Keratinocyte (primary cell): ENCODE measurements at regions not wholly inside any gene's neighbourhood (a gene's known extent, or its start where the extent isn't known, plus 50 kb on each side); places are given as distances from the start of the nearest gene placed in this dataset.

Source experiments
- DNase-seq: peaks from one replicate; pipeline ENCODE4 v3.0.0-alpha.2; 2011; ENCODE audit warnings: low read depth, missing footprints, low spot score
- FAIRE-seq: peaks from 2 replicates; lab custom pipeline; 2011; peaks lifted over from hg19 to GRCh38; lab: Jason Lieb, UNC
- H2AFZ ChIP-seq: 2 replicates; pipeline ENCODE4 v1.6.0; 2012; ENCODE audit warnings: low read length, control low read depth, inconsistent platforms; ENCODE audit not compliant: control insufficient read depth
- H3K27ac ChIP-seq: 2 replicates; pipeline ENCODE4 v1.5.1; 2011; ENCODE audit warnings: low read length; ENCODE audit not compliant: control insufficient read depth, insufficient read depth
- H3K27me3 ChIP-seq: 3 replicates; pipeline ENCODE4 v1.6.0; 2011; ENCODE audit warnings: low read length; ENCODE audit not compliant: control insufficient read depth, insufficient read depth; ENCODE audit errors: extremely low read depth
- H3K36me3 ChIP-seq, 2 experiments: 2 replicates in 1 of 2; 3 replicates in 1 of 2; pipeline ENCODE4 v1.5.1; 2011; ENCODE audit warnings: low read length in 2 of 2, mild to moderate bottlenecking in 1 of 2; ENCODE audit not compliant: control insufficient read depth in 2 of 2, insufficient read depth in 2 of 2; ENCODE audit errors: extremely low read depth in 1 of 2
- H3K4me1 ChIP-seq: 3 replicates; pipeline ENCODE4 v1.5.1; 2011; ENCODE audit warnings: low read length; ENCODE audit not compliant: control insufficient read depth, insufficient read depth; ENCODE audit errors: extremely low read depth
- H3K4me2 ChIP-seq: 3 replicates; pipeline ENCODE4 v1.6.0; 2011; ENCODE audit warnings: low read depth, low read length; ENCODE audit not compliant: control insufficient read depth, insufficient read depth; ENCODE audit errors: extremely low read depth
- H3K4me3 ChIP-seq, 3 experiments: fragments of 200-600 bp in 1 of 3; sonication (generic) in 1 of 3; 2 replicates in 2 of 3; 3 replicates in 1 of 3; pipeline ENCODE4 v1.5.1; 2011 to 2016; ENCODE audit warnings: low read length in 3 of 3, mild to moderate bottlenecking in 3 of 3, control low read depth in 2 of 3, inconsistent platforms in 1 of 3, low read depth in 1 of 3, mixed read lengths in 1 of 3, mixed run types in 1 of 3, moderate library complexity in 1 of 3; ENCODE audit not compliant: control insufficient read depth in 2 of 3, insufficient read depth in 2 of 3; ENCODE audit errors: extremely low read depth in 1 of 3
- H3K79me2 ChIP-seq: 2 replicates; pipeline ENCODE4 v1.6.0; 2012; ENCODE audit warnings: low read length; ENCODE audit not compliant: control insufficient read depth, insufficient read depth
- H3K9ac ChIP-seq: 3 replicates; pipeline ENCODE4 v1.6.0; 2011; ENCODE audit warnings: low read length; ENCODE audit not compliant: control insufficient read depth, insufficient read depth; ENCODE audit errors: extremely low read depth
- H3K9me1 ChIP-seq: 3 replicates; pipeline ENCODE4 v1.6.0; 2011; ENCODE audit warnings: low read length; ENCODE audit not compliant: control insufficient read depth, insufficient read depth; ENCODE audit errors: extremely low read depth
- H3K9me3 ChIP-seq: 2 replicates; pipeline ENCODE4 v1.5.1; 2012; ENCODE audit warnings: low read depth, low read length; ENCODE audit not compliant: control insufficient read depth
- H4K20me1 ChIP-seq: 3 replicates; pipeline ENCODE4 v1.6.0; 2011; ENCODE audit warnings: low read length; ENCODE audit not compliant: control insufficient read depth, insufficient read depth; ENCODE audit errors: extremely low read depth
- CTCF ChIP-seq, 3 experiments: IDR thresholded peaks in 1 of 3; conservative IDR thresholded peaks in 1 of 3; optimal IDR thresholded peaks in 1 of 3; 2 replicates in 2 of 3; 3 replicates in 1 of 3; pipeline versions ENCODE3 to v1.5.1; 2011; ENCODE audit warnings: low read length in 3 of 3, mild to moderate bottlenecking in 3 of 3, moderate library complexity in 2 of 3, control low read depth in 1 of 3, inconsistent platforms in 1 of 3; ENCODE audit not compliant: insufficient read depth in 2 of 3; ENCODE audit errors: extremely low read depth in 1 of 3
- EZH2 ChIP-seq: IDR thresholded peaks from one replicate; pipeline ENCODE4 v1.6.1; 2012; ENCODE audit warnings: inconsistent platforms, mild to moderate bottlenecking, low read length, moderate library complexity
- dilution Hi-C: fragments of 300-500 bp; cut with MboI; formaldehyde crosslinking; loops from one replicate; pipeline ENCODE4 v1.7.0; 2020; ENCODE audit warnings: low sequenced_read_pairs; ENCODE audit not compliant: extremely low pct_ligation_motif_present

GRCh38 chr3:162932503-162932902, 1435.9 kb downstream of the OTOL1 start:
- no peaks in the 10 kb centered on the region for H3K36me3 ChIP-seq

GRCh38 chr3:162933656-162934055, 1437.0 kb downstream of the OTOL1 start:
- FAIRE-seq = no peak
- Histone ChIP-seq H3K9ac (no peak overlapping the region), H4K20me1 (no peaks in the 10 kb centered on the region), H2AFZ (no peak overlapping the region), H3K9me1 (no peaks in the 10 kb centered on the region), H3K27ac (no peak overlapping the region), H3K36me3 (no peaks in the 10 kb centered on the region), H3K79me2 (no peaks in the 10 kb centered on the region), H3K4me3 (no peak overlapping the region), H3K4me1 (no peaks in the 10 kb centered on the region), H3K9me3 (no peaks in the 10 kb centered on the region), H3K27me3 (no peaks in the 10 kb centered on the region), H3K4me2 (no peak overlapping the region)
- no peak for DNase-seq
- dilution Hi-C loops = no loop called here
- no peak for TF ChIP-seq CTCF (optimal IDR thresholded peaks at IDR 0.05 in 1 of 3, IDR thresholded peaks at IDR 0.05 in 1 of 3, conservative IDR thresholded peaks at IDR 0.05 in 1 of 3; ENCODE audit: extremely low read depth in 1 of 3, insufficient read depth in 2 of 3, low read length in 3 of 3)

More at GRCh38 chr3:162932503-162932902, 1435.9 kb downstream of the OTOL1 start:
- FAIRE-seq (no peak), DNase-seq (no peak)
- H4K20me1 ChIP-seq = no peaks in the 10 kb centered on the region
- no peak overlapping the region for H3K4me2 ChIP-seq
- H3K79me2 ChIP-seq = no peaks in the 10 kb centered on the region
- H3K4me1 ChIP-seq = no peaks in the 10 kb centered on the region
- H3K9me1 ChIP-seq = no peaks in the 10 kb centered on the region
- no peak for TF ChIP-seq EZH2
- no peak for TF ChIP-seq CTCF (optimal IDR thresholded peaks at IDR 0.05 in 1 of 3, IDR thresholded peaks at IDR 0.05 in 1 of 3, conservative IDR thresholded peaks at IDR 0.05 in 1 of 3; ENCODE audit: extremely low read depth in 1 of 3, insufficient read depth in 2 of 3, low read length in 3 of 3)
- no peak overlapping the region for H3K4me3 ChIP-seq
- no peaks in the 10 kb centered on the region for H3K27me3 ChIP-seq
- H2AFZ ChIP-seq = no peak overlapping the region
- no peak overlapping the region for H3K27ac ChIP-seq
- dilution Hi-C loops = no loop called here
- no peak overlapping the region for H3K9ac ChIP-seq
- H3K9me3 ChIP-seq = no peaks in the 10 kb centered on the region
